Neural progenitor cell (in vitro differentiated cells): ENCODE measurements at regions not wholly inside any gene's neighbourhood (a gene's known extent, or its start where the extent isn't known, plus 50 kb on each side); places are given as distances from the start of the nearest gene placed in this dataset.

Experiments used
- EZH2 ChIP-seq: fragments of 200-600 bp; sonication (generic); IDR thresholded peaks from 2 replicates; pipeline ENCODE4 v1.6.1; 2017; ENCODE audit warnings: antibody characterized with exemption, mild to moderate bottlenecking, moderate library complexity
- EZH2phosphoT487 ChIP-seq: fragments of 200-600 bp; sonication (generic); IDR thresholded peaks from 2 replicates; pipeline ENCODE4 v1.6.1; 2017; ENCODE audit warnings: antibody characterized with exemption
- TF ChIP-seq, protein P1 (sequence below): fragments of 200-600 bp; sonication (generic); IDR thresholded peaks from 2 replicates; pipeline ENCODE4 v1.5.1; 2017; ENCODE audit warnings: antibody characterized with exemption, mild to moderate bottlenecking

DNA sequence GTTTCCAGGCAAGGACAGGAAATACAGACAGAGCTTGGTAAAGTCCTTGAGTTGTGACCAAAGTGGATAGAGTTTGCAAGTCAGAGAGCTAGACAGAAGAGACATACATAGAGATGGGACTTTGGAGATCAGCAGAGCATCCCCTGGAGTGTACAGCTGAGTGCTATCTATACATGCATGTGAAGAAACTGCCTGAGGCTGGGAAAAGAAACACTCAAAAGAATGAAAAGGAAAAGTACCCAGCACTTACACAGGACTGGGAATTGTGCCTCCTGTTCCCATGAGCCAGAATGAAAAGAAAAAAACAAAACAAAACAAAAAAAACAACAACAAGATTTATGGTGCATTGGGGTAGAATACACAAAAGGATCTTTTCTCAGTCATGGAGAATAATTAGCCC, 606.4 kb downstream of the ZNF608 start:
- TF ChIP-seq, protein P1, sequence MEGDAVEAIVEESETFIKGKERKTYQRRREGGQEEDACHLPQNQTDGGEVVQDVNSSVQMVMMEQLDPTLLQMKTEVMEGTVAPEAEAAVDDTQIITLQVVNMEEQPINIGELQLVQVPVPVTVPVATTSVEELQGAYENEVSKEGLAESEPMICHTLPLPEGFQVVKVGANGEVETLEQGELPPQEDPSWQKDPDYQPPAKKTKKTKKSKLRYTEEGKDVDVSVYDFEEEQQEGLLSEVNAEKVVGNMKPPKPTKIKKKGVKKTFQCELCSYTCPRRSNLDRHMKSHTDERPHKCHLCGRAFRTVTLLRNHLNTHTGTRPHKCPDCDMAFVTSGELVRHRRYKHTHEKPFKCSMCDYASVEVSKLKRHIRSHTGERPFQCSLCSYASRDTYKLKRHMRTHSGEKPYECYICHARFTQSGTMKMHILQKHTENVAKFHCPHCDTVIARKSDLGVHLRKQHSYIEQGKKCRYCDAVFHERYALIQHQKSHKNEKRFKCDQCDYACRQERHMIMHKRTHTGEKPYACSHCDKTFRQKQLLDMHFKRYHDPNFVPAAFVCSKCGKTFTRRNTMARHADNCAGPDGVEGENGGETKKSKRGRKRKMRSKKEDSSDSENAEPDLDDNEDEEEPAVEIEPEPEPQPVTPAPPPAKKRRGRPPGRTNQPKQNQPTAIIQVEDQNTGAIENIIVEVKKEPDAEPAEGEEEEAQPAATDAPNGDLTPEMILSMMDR = no peak
- no peak for TF ChIP-seq EZH2
- TF ChIP-seq EZH2phosphoT487 = no peak
